Transverse colon (tissue), 4 donors: ENCODE measurements at regions not wholly inside any gene's neighbourhood (a gene's known extent, or its start where the extent isn't known, plus 50 kb on each side); places are given as distances from the start of the nearest gene placed in this dataset.

ENCODE experiments used
- CTCF ChIP-seq, 5 experiments: fragments of 200-600 bp in 3 of 5; fragments of 450-650 bp in 2 of 5; sonication (generic) in 3 of 5; IDR thresholded peaks; 1 replicate in 2 of 5; 2 replicates in 3 of 5; pipeline ENCODE4 v1.5.1; 2016 to 2017; ENCODE audit warnings: antibody characterized with exemption in 5 of 5, inconsistent platforms in 3 of 5, mild to moderate bottlenecking in 2 of 5, moderate library complexity in 1 of 5
- POLR2A ChIP-seq: fragments of 450-650 bp; IDR thresholded peaks from one replicate; pipeline ENCODE4 v1.6.1; 2016; ENCODE audit warnings: antibody characterized with exemption, mild to moderate bottlenecking, moderate library complexity
- POLR2AphosphoS5 ChIP-seq, 3 donors: sonication (generic); formaldehyde crosslinking; IDR thresholded peaks; one replicate each; pipeline ENCODE4 v1.6.1; 2016; ENCODE audit warnings: antibody characterized with exemption in 3 of 3

- TF ChIP-seq POLR2A (no peak), CTCF (IDR thresholded peaks at IDR 0.05) (no peak), POLR2AphosphoS5 (IDR thresholded peaks at IDR 0.05) (no peak)
Observed at GRCh38 chr12:41709463-41710285, 435.0 kb downstream of the GXYLT1 start.
